ENCODE measurements at regions not wholly inside any gene's neighbourhood (a gene's known extent, or its start where the extent isn't known, plus 50 kb on each side); places are given as distances from the start of the nearest gene placed in this dataset.
"Not testable (repeated sequence)": the region's sequence is repeated elsewhere in the genome, so short reads cannot be mapped to it uniquely, and the experiment has no call there.

- TF ChIP-seq Cebpa-rat (IDR thresholded peaks at IDR 0.05), result no peak
- Histone ChIP-seq H3K36me3 (no peaks in the 10 kb centered on the region), H3K4me1 (peaks cover 0 to 32% (median 0%) of the 10 kb centered on the region in 10 experiments; a peak in 5 of 20 replicates), H3K9me3 (replicated peaks in 1 of 11) (no peaks in the 10 kb centered on the region), H3K9ac (no peak overlapping the region), H3K4me2 (peak overlapping the region in 2 of 11 experiments; percentile 1 to 36; a peak in 2 of 22 replicates), H3K27me3 (no peaks in the 10 kb centered on the region), H4K20me1 (no peaks in the 10 kb centered on the region), H3K27ac (no peak overlapping the region), H3K4me3 (no peak overlapping the region)
Measured at GRCh38 chr2:145909766-145910165, 1389.8 kb upstream of the ZEB2 start.

GRCh38 chr2:145909175-145909755 lies 1389.3 kb upstream of the ZEB2 start:
- no peak for TF ChIP-seq Cebpa-rat (IDR thresholded peaks at IDR 0.05)
- no peaks in the 10 kb centered on the region for H3K36me3 ChIP-seq
- H3K27ac ChIP-seq, result no peak overlapping the region
- no peak overlapping the region for H3K4me2 ChIP-seq
- no peak overlapping the region for H3K9ac ChIP-seq
- H3K4me1 ChIP-seq, result peaks cover 0 to 32% (median 0%) of the 10 kb centered on the region in 10 experiments; a peak in 5 of 20 replicates
- no peaks in the 10 kb centered on the region for H3K27me3 ChIP-seq
- no peak overlapping the region for H3K4me3 ChIP-seq
- H3K9me3 ChIP-seq (replicated peaks in 1 of 11), result no peaks in the 10 kb centered on the region
- no peaks in the 10 kb centered on the region for H4K20me1 ChIP-seq

DNA sequence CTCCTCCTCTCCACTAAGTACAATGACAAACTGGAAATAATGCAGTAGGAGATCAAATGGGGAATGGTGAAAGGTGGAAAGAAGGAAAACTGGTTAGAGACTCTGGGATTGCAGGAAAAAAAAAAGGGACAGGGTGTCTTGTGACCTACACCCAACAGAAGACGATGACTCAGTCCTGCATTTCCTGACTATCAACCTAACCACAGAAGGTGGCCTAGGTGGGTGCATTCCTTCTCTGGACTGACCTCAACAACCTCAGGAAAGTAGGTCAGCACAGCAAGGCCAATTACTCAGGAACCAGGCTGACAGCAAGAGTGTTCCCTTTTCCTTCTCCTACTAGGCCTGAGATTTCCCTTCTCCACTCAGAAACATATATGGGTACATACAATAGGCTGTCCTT lies 1386.4 kb upstream of the ZEB2 start:
- H3K4me1 ChIP-seq, result peaks cover 0 to 32% (median 0%) of the 10 kb centered on the region in 10 experiments; a peak in 5 of 20 replicates
- no peak overlapping the region for H3K9ac ChIP-seq
- H3K4me2 ChIP-seq, result peak overlapping the region in 2 of 11 experiments; percentile 57 to 75; a peak in 4 of 22 replicates
- H3K27me3 ChIP-seq, result no peaks in the 10 kb centered on the region
- peaks cover 8 to 16% (median 12%) of the 10 kb centered on the region in 11 experiments; a peak in 20 of 22 replicates for H3K9me3 ChIP-seq (replicated peaks in 1 of 11)
- no peak overlapping the region for H3K4me3 ChIP-seq
- TF ChIP-seq Cebpa-rat (IDR thresholded peaks at IDR 0.05), result no peak
- no peaks in the 10 kb centered on the region for H4K20me1 ChIP-seq
- H3K36me3 ChIP-seq, result no peaks in the 10 kb centered on the region
- H3K27ac ChIP-seq, result peak overlapping the region in 1 of 11 experiments; percentile 29; a peak in 1 of 22 replicates

GRCh38 chr2:145905371-145905770 lies 1385.5 kb upstream of the ZEB2 start:
- H3K36me3 ChIP-seq, result no peaks in the 10 kb centered on the region
- no peak for TF ChIP-seq Cebpa-rat (IDR thresholded peaks at IDR 0.05)
- H3K9ac ChIP-seq, result no peak overlapping the region
- H3K9me3 ChIP-seq (replicated peaks in 1 of 11), result peaks cover 8 to 21% (median 13%) of the 10 kb centered on the region in 11 experiments; a peak in 20 of 22 replicates
- no peaks in the 10 kb centered on the region for H3K27me3 ChIP-seq
- no peak overlapping the region for H3K4me3 ChIP-seq
- peaks cover 0 to 27% (median 0%) of the 10 kb centered on the region in 10 experiments; a peak in 5 of 20 replicates for H3K4me1 ChIP-seq
- H3K4me2 ChIP-seq, result peak overlapping the region in 2 of 11 experiments; percentile 57 to 75; a peak in 3 of 22 replicates
- H3K27ac ChIP-seq, result peak overlapping the region in 1 of 11 experiments; percentile 29; a peak in 1 of 22 replicates
- no peaks in the 10 kb centered on the region for H4K20me1 ChIP-seq

DNA sequence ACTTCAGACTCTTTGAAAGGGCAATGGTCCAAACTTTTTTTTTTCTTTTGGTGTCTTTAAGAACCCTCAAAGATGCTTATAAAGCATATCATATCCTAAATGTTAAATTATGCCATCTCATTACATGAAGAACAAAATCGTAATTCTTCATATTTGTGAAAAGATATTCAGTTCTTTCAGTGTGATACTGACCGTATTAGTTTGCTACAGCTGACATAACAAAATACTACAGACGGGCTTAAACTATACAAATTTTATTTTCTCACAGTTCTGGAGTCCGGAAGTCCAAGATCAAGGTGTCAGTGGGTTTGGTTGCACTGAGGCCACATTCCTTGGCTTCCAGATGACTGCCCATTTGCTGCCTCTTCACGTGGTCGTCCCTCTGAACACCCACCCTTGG lies 1377.2 kb upstream of the ZEB2 start:
- Histone ChIP-seq H3K4me1 (peaks cover 0 to 32% (median 0%) of the 10 kb centered on the region in 10 experiments; a peak in 3 of 20 replicates), H3K27me3 (no peaks in the 10 kb centered on the region), H3K4me2 (no peak overlapping the region), H3K36me3 (no peaks in the 10 kb centered on the region), H3K9ac (no peak overlapping the region), H4K20me1 (no peaks in the 10 kb centered on the region), H3K4me3 (no peak overlapping the region), H3K9me3 (replicated peaks in 1 of 11) (peaks cover 3 to 14% (median 6%) of the 10 kb centered on the region in 11 experiments; a peak in 20 of 22 replicates), H3K27ac (no peak overlapping the region)
- no peak for TF ChIP-seq Cebpa-rat (IDR thresholded peaks at IDR 0.05)

DNA sequence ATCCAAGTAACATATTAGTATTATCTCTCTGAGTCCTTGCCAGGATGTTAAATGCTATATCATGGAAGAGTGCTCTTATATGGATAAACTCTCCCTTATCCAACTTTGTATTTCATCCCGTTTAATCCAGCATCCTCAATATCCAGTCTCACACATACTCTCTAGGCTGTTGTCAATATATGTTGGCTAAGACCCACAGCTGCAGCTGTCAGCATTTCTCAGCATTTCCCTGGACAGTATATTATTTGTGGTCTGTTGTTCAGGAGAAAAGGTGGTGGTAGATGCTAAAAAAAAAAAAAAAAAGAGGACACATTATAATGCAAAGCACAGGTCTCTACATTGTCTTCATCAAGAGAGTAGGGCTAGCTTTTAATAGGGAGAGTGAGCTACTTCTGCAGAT lies 1368.0 kb upstream of the ZEB2 start:
- H3K9me3 ChIP-seq (replicated peaks in 1 of 11), result no peaks in the 10 kb centered on the region; a peak in 1 of 22 replicates
- no peak overlapping the region for H3K9ac ChIP-seq
- H3K4me3 ChIP-seq, result no peak overlapping the region
- no peaks in the 10 kb centered on the region for H3K36me3 ChIP-seq
- H3K27ac ChIP-seq, result no peak overlapping the region
- no peak overlapping the region for H3K4me2 ChIP-seq
- H3K27me3 ChIP-seq, result no peaks in the 10 kb centered on the region
- no peak for TF ChIP-seq Cebpa-rat (IDR thresholded peaks at IDR 0.05)
- peaks cover 0 to 9% (median 0%) of the 10 kb centered on the region in 10 experiments; a peak in 3 of 20 replicates for H3K4me1 ChIP-seq
- H4K20me1 ChIP-seq, result no peaks in the 10 kb centered on the region

DNA sequence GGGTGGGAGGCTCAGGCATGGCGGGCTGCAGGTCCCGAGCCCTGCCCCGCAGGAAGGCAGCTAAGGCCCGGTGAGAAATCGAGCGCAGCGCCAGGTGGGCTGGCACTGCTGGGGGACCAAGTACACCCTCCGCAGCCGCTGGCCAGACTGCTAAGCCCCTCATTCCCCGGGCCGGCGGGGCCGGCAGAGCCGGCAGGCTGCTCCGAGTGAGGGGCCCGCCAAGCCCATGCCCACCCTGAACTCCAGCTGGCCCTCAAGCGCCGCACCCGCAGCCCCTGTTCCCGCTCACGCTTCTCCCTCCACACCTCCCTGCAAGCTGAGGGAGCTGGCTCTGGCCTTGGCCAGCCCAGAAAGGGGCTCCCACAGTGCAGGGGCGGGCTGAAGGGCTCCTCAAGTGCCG lies 1361.1 kb upstream of the ZEB2 start:
- H3K36me3 ChIP-seq; H3K4me3 ChIP-seq; H3K9ac ChIP-seq; H3K4me2 ChIP-seq; H4K20me1 ChIP-seq; H3K4me1 ChIP-seq; H3K27ac ChIP-seq; H3K9me3 ChIP-seq (replicated peaks in 1 of 11); H3K27me3 ChIP-seq: not testable (repeated sequence)

- Histone ChIP-seq H3K4me3 (no peak overlapping the region), H3K4me1 (no peaks in the 10 kb centered on the region), H3K27me3 (no peaks in the 10 kb centered on the region), H3K36me3 (no peaks in the 10 kb centered on the region), H3K9me3 (replicated peaks in 1 of 11) (no peaks in the 10 kb centered on the region; a peak in 1 of 22 replicates), H4K20me1 (no peaks in the 10 kb centered on the region), H3K4me2 (no peak overlapping the region), H3K9ac (no peak overlapping the region), H3K27ac (no peak overlapping the region)
- TF ChIP-seq Cebpa-rat (IDR thresholded peaks at IDR 0.05), result no peak
Measured at GRCh38 chr2:145875016-145875415, 1355.1 kb upstream of the ZEB2 start.

- Histone ChIP-seq H3K36me3 (no peaks in the 10 kb centered on the region), H3K4me1 (no peaks in the 10 kb centered on the region), H3K27ac (no peak overlapping the region), H4K20me1 (no peaks in the 10 kb centered on the region), H3K9me3 (replicated peaks in 1 of 11) (no peaks in the 10 kb centered on the region), H3K4me2 (no peak overlapping the region), H3K4me3 (no peak overlapping the region), H3K9ac (no peak overlapping the region), H3K27me3 (no peaks in the 10 kb centered on the region)
- no peak for TF ChIP-seq Cebpa-rat (IDR thresholded peaks at IDR 0.05)
Measured at GRCh38 chr2:145874466-145874865, 1354.5 kb upstream of the ZEB2 start.

DNA sequence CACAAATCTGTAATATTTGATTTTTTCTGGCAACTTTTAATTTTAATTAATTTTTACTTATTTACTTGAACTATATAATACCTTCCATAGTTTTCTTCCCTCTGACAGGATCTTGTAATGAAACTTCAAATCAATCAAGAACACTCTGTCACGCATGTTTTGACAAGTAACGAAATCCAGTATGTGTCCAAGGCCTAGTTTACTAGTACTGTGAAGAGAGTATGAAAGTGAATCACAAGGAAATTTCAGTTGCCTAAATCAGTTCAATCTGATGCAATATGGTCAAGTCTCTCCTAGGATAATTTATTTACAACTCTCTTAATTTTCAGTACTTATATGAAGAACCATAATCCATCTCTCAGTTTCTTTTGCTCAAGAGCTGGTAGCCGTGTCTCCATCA lies 1344.6 kb upstream of the ZEB2 start:
- no peak overlapping the region for H3K9ac ChIP-seq
- no peaks in the 10 kb centered on the region for H3K27me3 ChIP-seq
- no peak overlapping the region for H3K4me3 ChIP-seq
- H4K20me1 ChIP-seq, result no peaks in the 10 kb centered on the region
- H3K4me1 ChIP-seq, result no peaks in the 10 kb centered on the region
- H3K4me2 ChIP-seq, result no peak overlapping the region
- H3K27ac ChIP-seq, result no peak overlapping the region
- no peak for TF ChIP-seq Cebpa-rat (IDR thresholded peaks at IDR 0.05)
- no peaks in the 10 kb centered on the region for H3K9me3 ChIP-seq (replicated peaks in 1 of 11)
- H3K36me3 ChIP-seq, result no peaks in the 10 kb centered on the region
